DND-41 (cell line): ENCODE measurements at regions not wholly inside any gene's neighbourhood (a gene's known extent, or its start where the extent isn't known, plus 50 kb on each side); places are given as distances from the start of the nearest gene placed in this dataset.
"Not testable (repeated sequence)": the region's sequence is repeated elsewhere in the genome, so short reads cannot be mapped to it uniquely, and the experiment has no call there.

Source experiments
- CTCF ChIP-seq: IDR thresholded peaks from 2 replicates; pipeline ENCODE4 v1.5.1; 2012; ENCODE audit warnings: borderline replicate concordance, low read length, moderate library complexity, mild to moderate bottlenecking; ENCODE audit not compliant: poor library complexity, severe bottlenecking; ENCODE audit errors: extremely low read depth
- EZH2 ChIP-seq: IDR thresholded peaks from 3 replicates; pipeline ENCODE4 v1.6.1; 2012; ENCODE audit warnings: borderline replicate concordance, low read depth, mild to moderate bottlenecking, moderate library complexity, low read length, inconsistent platforms; ENCODE audit not compliant: severe bottlenecking

GRCh38 chr1:856541-857057 is 67.1 kb upstream of the SAMD11 start:
- TF ChIP-seq CTCF, EZH2: not testable (repeated sequence)
